Activated B cell treated with CpG ODN at 0.5 μM for 24 hours (primary cell): ENCODE measurements at regions not wholly inside any gene's neighbourhood (a gene's known extent, or its start where the extent isn't known, plus 50 kb on each side); places are given as distances from the start of the nearest gene placed in this dataset.

ENCODE experiments used
- ATAC-seq: fragments of 200-7000 bp; cut with Tn5 transposase; one replicate; pipeline ENCODE4 v1.10.0; 2021; ENCODE audit warnings: low read depth, mild to moderate bottlenecking, moderate library complexity
- CTCF ChIA-PET: fragments of 350-600 bp; sonication (Branson Sonifier 250); formaldehyde crosslinking; loops from one replicate; lab custom pipeline; 2021; ENCODE audit warnings: antibody characterized with exemption; lab: Charles Lee
- POLR2A ChIA-PET: fragments of 350-600 bp; sonication (Branson Sonifier 250); formaldehyde crosslinking; loops from one replicate; lab custom pipeline; 2021; ENCODE audit warnings: antibody characterized with exemption; lab: Charles Lee
- DNase-seq: peaks from one replicate; pipeline ENCODE4 v3.0.0; 2022
- H3K27ac Mint-ChIP-seq: one replicate; pipeline ENCODE4 v1.8.0; 2020; ENCODE audit warnings: mixed read lengths
- H3K27me3 Mint-ChIP-seq: one replicate; pipeline ENCODE4 v1.8.0; 2021; ENCODE audit warnings: mixed read lengths
- H3K36me3 Mint-ChIP-seq: one replicate; pipeline ENCODE4 v1.8.0; 2021; ENCODE audit warnings: low read depth, mixed read lengths
- H3K4me1 Mint-ChIP-seq: one replicate; pipeline ENCODE4 v1.8.0; 2021; ENCODE audit warnings: mixed read lengths
- H3K4me3 Mint-ChIP-seq: one replicate; pipeline ENCODE4 v1.8.0; 2020; ENCODE audit warnings: mild to moderate bottlenecking, mixed read lengths
- H3K9me3 Mint-ChIP-seq: one replicate; pipeline ENCODE4 v1.8.0; 2020; ENCODE audit warnings: mixed read lengths
- CTCF ChIP-seq: fragments of 200-600 bp; IDR thresholded peaks from one replicate; pipeline ENCODE4 v1.8.0; 2022; ENCODE audit warnings: antibody characterized with exemption, mild to moderate bottlenecking
- intact Hi-C: fragments of 100-400 bp; cut with micrococcal nuclease; formaldehyde crosslinking; loops from one replicate; pipeline ENCODE4 v1.15.1; 2024

- intact Hi-C loops, result loop anchor here (2.0 kb wide), 1 partner anchor 15 kb away; no protein-coding TSS in a partner anchor
- ATAC-seq, result no peak
- TF ChIP-seq CTCF, result no peak
- Mint-ChIP-seq H3K9me3 (no peaks in the 10 kb centered on the region), H3K36me3 (peaks cover 73% of the 10 kb centered on the region), H3K4me1 (peaks cover 79% of the 10 kb centered on the region), H3K27ac (peak overlapping the region; percentile 30), H3K4me3 (no peak overlapping the region), H3K27me3 (no peaks in the 10 kb centered on the region)
- ChIA-PET CTCF (no interaction called here), POLR2A (interaction anchor here (0.9 kb wide), 1 partner anchor 14 kb away, joined by 3 read pairs; no protein-coding TSS in a partner anchor)
- DNase-seq, result no peak
Observed at GRCh38 chr7:130927564-130927963, 193.6 kb upstream of the KLF14 start.

- H3K27me3 Mint-ChIP-seq, result no peaks in the 10 kb centered on the region
- no peak overlapping the region for H3K4me3 Mint-ChIP-seq
- intact Hi-C loops, result loop anchor here (1.0 kb wide), 1 partner anchor 13 kb away; no protein-coding TSS in a partner anchor
- POLR2A ChIA-PET, result interaction anchor here (0.5 to 4.5 kb wide), 10 partner anchors 8 to 110 kb away, joined by 3 to 15 read pairs (median 4); no protein-coding TSS in a partner anchor
- TF ChIP-seq CTCF, result no peak
- peak; percentile 57 for ATAC-seq
- peak overlapping the region; percentile 74 for H3K27ac Mint-ChIP-seq
- DNase-seq, result no peak
- peaks cover 76% of the 10 kb centered on the region for H3K36me3 Mint-ChIP-seq
- CTCF ChIA-PET, result interaction anchor here (1.1 to 1.9 kb wide), 2 partner anchors 10 to 15 kb away, joined by 3 read pairs; no protein-coding TSS in a partner anchor
- H3K9me3 Mint-ChIP-seq, result no peaks in the 10 kb centered on the region
- H3K4me1 Mint-ChIP-seq, result peaks cover 80% of the 10 kb centered on the region
Observed at GRCh38 chr7:130929896-130930659, 196.1 kb upstream of the KLF14 start.

GRCh38 chr7:130930681-130931080 lies 196.7 kb upstream of the KLF14 start:
- intact Hi-C loops, result loop anchor here (1.0 kb wide), 1 partner anchor 13 kb away; no protein-coding TSS in a partner anchor
- no peak for TF ChIP-seq CTCF
- ChIA-PET CTCF (interaction anchor here (1.1 to 1.9 kb wide), 2 partner anchors 9 to 15 kb away, joined by 3 read pairs; no protein-coding TSS in a partner anchor), POLR2A (interaction anchor here (0.7 to 4.5 kb wide), 7 partner anchors 10 to 110 kb away, joined by 3 to 15 read pairs (median 4); no protein-coding TSS in a partner anchor)
- Mint-ChIP-seq H3K27me3 (no peaks in the 10 kb centered on the region), H3K27ac (peak overlapping the region; percentile 74), H3K4me1 (peaks cover 79% of the 10 kb centered on the region), H3K4me3 (no peak overlapping the region), H3K9me3 (no peaks in the 10 kb centered on the region), H3K36me3 (peaks cover 76% of the 10 kb centered on the region)
- no peak for DNase-seq
- ATAC-seq, result no peak

GRCh38 chr7:130931423-130931822 lies 197.4 kb upstream of the KLF14 start:
- ChIA-PET POLR2A (interaction anchor here (1.6 to 4.5 kb wide), 3 partner anchors 10 to 50 kb away, joined by 3 to 15 read pairs (median 8); no protein-coding TSS in a partner anchor), CTCF (no interaction called here)
- Mint-ChIP-seq H3K27ac (no peak overlapping the region), H3K36me3 (peaks cover 77% of the 10 kb centered on the region), H3K4me1 (peaks cover 76% of the 10 kb centered on the region), H3K9me3 (no peaks in the 10 kb centered on the region), H3K27me3 (no peaks in the 10 kb centered on the region), H3K4me3 (no peak overlapping the region)
- no peak for TF ChIP-seq CTCF
- ATAC-seq (no peak), DNase-seq (no peak)
- intact Hi-C loops, result no loop called here

GRCh38 chr7:130932088-130932487 lies 198.1 kb upstream of the KLF14 start:
- POLR2A ChIA-PET, result interaction anchor here (0.7 to 4.5 kb wide), 4 partner anchors 9 to 54 kb away, joined by 3 to 15 read pairs (median 6); no protein-coding TSS in a partner anchor

More at GRCh38 chr7:130932088-130932487, 198.1 kb upstream of the KLF14 start:
- H3K4me3 Mint-ChIP-seq, result no peak overlapping the region
- ATAC-seq (no peak), DNase-seq (no peak)
- H3K9me3 Mint-ChIP-seq, result no peaks in the 10 kb centered on the region
- CTCF ChIA-PET, result no interaction called here
- peaks cover 81% of the 10 kb centered on the region for H3K36me3 Mint-ChIP-seq
- H3K4me1 Mint-ChIP-seq, result peaks cover 76% of the 10 kb centered on the region
- no peak overlapping the region for H3K27ac Mint-ChIP-seq
- no peak for TF ChIP-seq CTCF
- no peaks in the 10 kb centered on the region for H3K27me3 Mint-ChIP-seq
- intact Hi-C loops, result no loop called here
